OCI-LY1 (cell line): ENCODE measurements at regions not wholly inside any gene's neighbourhood (a gene's known extent, or its start where the extent isn't known, plus 50 kb on each side); places are given as distances from the start of the nearest gene placed in this dataset.

Experiments
- EZH2 ChIP-seq: fragments of 200-600 bp; sonication (generic), shearing (Covaris generic); IDR thresholded peaks from 2 replicates; pipeline ENCODE4 v1.8.0; 2017; ENCODE audit warnings: borderline replicate concordance, mixed run types, mild to moderate bottlenecking, antibody characterized with exemption, low read length, moderate library complexity, mixed read lengths
- TF ChIP-seq, protein P1 (sequence below): fragments of 200-600 bp; sonication (generic), shearing (Covaris generic); IDR thresholded peaks from 2 replicates; pipeline ENCODE4 v1.5.1; 2017; ENCODE audit warnings: mild to moderate bottlenecking, antibody characterized with exemption, low read length, moderate library complexity, mixed read lengths

- TF ChIP-seq, protein P1, sequence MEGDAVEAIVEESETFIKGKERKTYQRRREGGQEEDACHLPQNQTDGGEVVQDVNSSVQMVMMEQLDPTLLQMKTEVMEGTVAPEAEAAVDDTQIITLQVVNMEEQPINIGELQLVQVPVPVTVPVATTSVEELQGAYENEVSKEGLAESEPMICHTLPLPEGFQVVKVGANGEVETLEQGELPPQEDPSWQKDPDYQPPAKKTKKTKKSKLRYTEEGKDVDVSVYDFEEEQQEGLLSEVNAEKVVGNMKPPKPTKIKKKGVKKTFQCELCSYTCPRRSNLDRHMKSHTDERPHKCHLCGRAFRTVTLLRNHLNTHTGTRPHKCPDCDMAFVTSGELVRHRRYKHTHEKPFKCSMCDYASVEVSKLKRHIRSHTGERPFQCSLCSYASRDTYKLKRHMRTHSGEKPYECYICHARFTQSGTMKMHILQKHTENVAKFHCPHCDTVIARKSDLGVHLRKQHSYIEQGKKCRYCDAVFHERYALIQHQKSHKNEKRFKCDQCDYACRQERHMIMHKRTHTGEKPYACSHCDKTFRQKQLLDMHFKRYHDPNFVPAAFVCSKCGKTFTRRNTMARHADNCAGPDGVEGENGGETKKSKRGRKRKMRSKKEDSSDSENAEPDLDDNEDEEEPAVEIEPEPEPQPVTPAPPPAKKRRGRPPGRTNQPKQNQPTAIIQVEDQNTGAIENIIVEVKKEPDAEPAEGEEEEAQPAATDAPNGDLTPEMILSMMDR = no peak
- no peak for TF ChIP-seq EZH2
Measured at GRCh38 chr6:27542485-27542884, 69.6 kb upstream of the ZNF184 start.
